Kidney epithelial cell (primary cell): ENCODE measurements at regions not wholly inside any gene's neighbourhood (a gene's known extent, or its start where the extent isn't known, plus 50 kb on each side); places are given as distances from the start of the nearest gene placed in this dataset.

ENCODE experiments used
- DNase-seq: peaks from one replicate; pipeline ENCODE4 v3.0.0-alpha.2; 2010; ENCODE audit warnings: low read depth
- H3K27me3 ChIP-seq: 2 replicates; pipeline ENCODE4 v1.6.0; 2011; ENCODE audit warnings: low read length; ENCODE audit not compliant: control insufficient read depth, insufficient read depth
- H3K36me3 ChIP-seq: 2 replicates; pipeline ENCODE4 v1.5.1; 2011; ENCODE audit warnings: low read length; ENCODE audit not compliant: control insufficient read depth, insufficient read depth
- H3K4me3 ChIP-seq: 2 replicates; pipeline ENCODE4 v1.5.1; 2011; ENCODE audit warnings: low read depth, mild to moderate bottlenecking, control low read depth, low read length
- CTCF ChIP-seq: IDR thresholded peaks from 2 replicates; pipeline ENCODE4 v1.5.1; 2011; ENCODE audit warnings: mild to moderate bottlenecking, moderate library complexity, low read length, control low read depth, inconsistent platforms; ENCODE audit not compliant: insufficient read depth, poor library complexity, severe bottlenecking

- peak; percentile 61 for DNase-seq
- H3K4me3 ChIP-seq, result no peak overlapping the region
- H3K27me3 ChIP-seq, result no peaks in the 10 kb centered on the region
- H3K36me3 ChIP-seq, result no peaks in the 10 kb centered on the region
- TF ChIP-seq CTCF, result no peak
Observed at GRCh38 chr3:35932995-35933394, 293.7 kb downstream of the ARPP21 start.

- Histone ChIP-seq H3K27me3 (no peaks in the 10 kb centered on the region), H3K36me3 (no peaks in the 10 kb centered on the region), H3K4me3 (no peak overlapping the region)
- DNase-seq, result no peak
- no peak for TF ChIP-seq CTCF
Observed at GRCh38 chr3:35936571-35936970, 297.2 kb downstream of the ARPP21 start.

GRCh38 chr3:35944926-35945710 is 305.8 kb downstream of the ARPP21 start:
- Histone ChIP-seq H3K36me3 (no peaks in the 10 kb centered on the region), H3K4me3 (no peak overlapping the region), H3K27me3 (no peaks in the 10 kb centered on the region)
- peak; percentile 23 for DNase-seq
- TF ChIP-seq CTCF, result no peak

GRCh38 chr3:35946121-35946853 is 307.0 kb downstream of the ARPP21 start:
- peak; percentile 39 for TF ChIP-seq CTCF
- Histone ChIP-seq H3K4me3 (no peak overlapping the region), H3K36me3 (no peaks in the 10 kb centered on the region), H3K27me3 (no peaks in the 10 kb centered on the region)
- no peak for DNase-seq

GRCh38 chr3:35946854-35947515 is 307.7 kb downstream of the ARPP21 start:
- no peak for DNase-seq
- no peak for TF ChIP-seq CTCF

More at GRCh38 chr3:35946854-35947515, 307.7 kb downstream of the ARPP21 start:
- Histone ChIP-seq H3K36me3 (no peaks in the 10 kb centered on the region), H3K4me3 (no peak overlapping the region), H3K27me3 (no peaks in the 10 kb centered on the region)
